IMR-90 (cell line): ENCODE measurements at regions not wholly inside any gene's neighbourhood (a gene's known extent, or its start where the extent isn't known, plus 50 kb on each side); places are given as distances from the start of the nearest gene placed in this dataset.
"Not testable (repeated sequence)": the region's sequence is repeated elsewhere in the genome, so short reads cannot be mapped to it uniquely, and the experiment has no call there.

ENCODE experiments used
- ATAC-seq: fragments of 200-7000 bp; cut with Tn5 transposase; 2 replicates; pipeline ENCODE4 v1.9.1; 2020; ENCODE audit warnings: low read depth, mild to moderate bottlenecking, moderate library complexity
- BruUV-seq: library from RNA; stranded (reverse); fragments of 400-500 nt; replicated peaks from 2 replicates; lab custom pipeline; 2021; lab: Mats Ljungman, UMichigan
- CTCF ChIA-PET: fragments of 300-600 bp; formaldehyde crosslinking; extraction: SDS; loops from one replicate; lab custom pipeline; 2021; ENCODE audit warnings: antibody characterized with exemption; lab: Yijun Ruan, JAX
- POLR2A ChIA-PET: fragments of 300-600 bp; sonication (Branson Sonifier 250); formaldehyde crosslinking; loops from one replicate; lab custom pipeline; 2022; ENCODE audit warnings: antibody characterized with exemption; ENCODE audit not compliant: unreplicated experiment; lab: Charles Lee
- DNase-seq: peaks from one replicate; pipeline ENCODE4 v3.0.0; 2013
- H2AFZ ChIP-seq: replicated peaks from 2 replicates; pipeline ENCODE3; 2013; ENCODE audit warnings: low read length, mild to moderate bottlenecking; ENCODE audit not compliant: poor library complexity
- H2AK5ac ChIP-seq: 2 replicates; pipeline ENCODE4 v1.6.1; 2013; ENCODE audit warnings: low read depth, low read length, inconsistent platforms
- H2AK9ac ChIP-seq: replicated peaks from 2 replicates; pipeline ENCODE3; 2013; ENCODE audit warnings: mild to moderate bottlenecking, low read depth, low read length, moderate library complexity; ENCODE audit not compliant: poor library complexity
- H2BK120ac ChIP-seq: 2 replicates; pipeline ENCODE4 v1.6.1; 2013; ENCODE audit warnings: low read depth, low read length, inconsistent platforms
- H2BK15ac ChIP-seq: 3 replicates; pipeline ENCODE4 v1.6.1; 2013; ENCODE audit warnings: low read depth, low read length, inconsistent platforms
- H2BK20ac ChIP-seq: 2 replicates; pipeline ENCODE4 v1.6.1; 2013; ENCODE audit warnings: low read depth, mild to moderate bottlenecking, inconsistent platforms, low read length, moderate library complexity
- H2BK5ac ChIP-seq: 2 replicates; pipeline ENCODE4 v1.6.1; 2013; ENCODE audit warnings: mild to moderate bottlenecking, low read depth, low read length, inconsistent platforms; ENCODE audit not compliant: poor library complexity, severe bottlenecking
- H3K14ac ChIP-seq: replicated peaks from 2 replicates; pipeline ENCODE4 v1.6.1; 2013; ENCODE audit warnings: low read depth, low read length, inconsistent platforms
- H3K18ac ChIP-seq: 2 replicates; pipeline ENCODE4 v1.6.1; 2013; ENCODE audit warnings: low read depth, low read length, control low read depth
- H3K23ac ChIP-seq: 2 replicates; pipeline ENCODE4 v1.6.1; 2013; ENCODE audit warnings: low read depth, low read length, inconsistent platforms
- H3K27ac ChIP-seq: 2 replicates; pipeline ENCODE4 v1.5.1; 2013; ENCODE audit warnings: mild to moderate bottlenecking, control low read depth, low read length; ENCODE audit not compliant: insufficient read depth
- H3K27me3 ChIP-seq: 2 replicates; pipeline ENCODE4 v1.6.1; 2013; ENCODE audit warnings: low read length; ENCODE audit not compliant: control insufficient read depth, insufficient read depth
- H3K36me3 ChIP-seq: 2 replicates; pipeline ENCODE4 v1.6.1; 2013; ENCODE audit warnings: low read length, mixed read lengths; ENCODE audit not compliant: control insufficient read depth, insufficient read depth
- H3K4ac ChIP-seq: 2 replicates; pipeline ENCODE4 v1.6.1; 2013; ENCODE audit warnings: low read depth, low read length, inconsistent platforms
- H3K4me1 ChIP-seq: 2 replicates; pipeline ENCODE4 v1.6.1; 2013; ENCODE audit warnings: low read length, mixed read lengths; ENCODE audit not compliant: control insufficient read depth, insufficient read depth
- H3K4me2 ChIP-seq: 2 replicates; pipeline ENCODE4 v1.6.1; 2013; ENCODE audit warnings: low read depth, mild to moderate bottlenecking, control low read depth, low read length, moderate library complexity
- H3K4me3 ChIP-seq: 2 replicates; pipeline ENCODE4 v1.5.1; 2013; ENCODE audit warnings: low read depth, mild to moderate bottlenecking, control low read depth, low read length, moderate library complexity; ENCODE audit not compliant: insufficient read depth
- H3K56ac ChIP-seq: 2 replicates; pipeline ENCODE4 v1.6.1; 2013; ENCODE audit warnings: low read length, inconsistent platforms; ENCODE audit not compliant: insufficient read depth; ENCODE audit errors: extremely low read depth
- H3K79me1 ChIP-seq, 2 experiments: 2 replicates each; pipeline ENCODE4 v1.6.1; 2013; ENCODE audit warnings: low read length in 2 of 2, inconsistent platforms in 1 of 2, low read depth in 1 of 2
- H3K9ac ChIP-seq: 2 replicates; pipeline ENCODE4 v1.6.1; 2013; ENCODE audit warnings: low read depth, low read length, control low read depth
- H3K9me1 ChIP-seq: 2 replicates; pipeline ENCODE4 v1.6.1; 2013; ENCODE audit warnings: low read length, inconsistent platforms; ENCODE audit not compliant: insufficient read depth
- H3K9me3 ChIP-seq: 2 replicates; pipeline ENCODE4 v1.6.1; 2013; ENCODE audit warnings: low read length; ENCODE audit not compliant: control insufficient read depth, insufficient read depth
- H4K20me1 ChIP-seq: 2 replicates; pipeline ENCODE4 v1.6.1; 2013; ENCODE audit warnings: low read length, inconsistent platforms; ENCODE audit not compliant: insufficient read depth
- H4K5ac ChIP-seq: 2 replicates; pipeline ENCODE4 v1.6.1; 2013; ENCODE audit warnings: mild to moderate bottlenecking, low read depth, low read length, control low read depth
- H4K8ac ChIP-seq, 2 experiments: 2 replicates each; pipeline ENCODE4 v1.6.1; 2013; ENCODE audit warnings: low read depth in 2 of 2, low read length in 2 of 2, control low read depth in 1 of 2, inconsistent platforms in 1 of 2
- H4K91ac ChIP-seq: 2 replicates; pipeline ENCODE4 v1.6.1; 2013; ENCODE audit warnings: low read depth, low read length, inconsistent platforms; ENCODE audit not compliant: insufficient read depth
- WGBS, 2 experiments: methylation state at CpG; one replicate each; pipeline versions ENCODE4 v1.1.5 to v1.1.7; 2013; ENCODE audit warnings: missing lambda C conversion rate in 2 of 2; ENCODE audit not compliant: insufficient read length in 1 of 2; ENCODE audit errors: extremely low coverage in 2 of 2; 5-methylcytosine and 5-hydroxymethylcytosine counted together
- dilution Hi-C: fragments of 300-500 bp; cut with HindIII; formaldehyde crosslinking; loops from one replicate; pipeline ENCODE4 v1.14.3; 2018; ENCODE audit warnings: low sequenced_read_pairs; ENCODE audit not compliant: unreplicated experiment
- in situ Hi-C: fragments of 300-500 bp; cut with MboI; formaldehyde crosslinking; loops from 3 replicates; pipeline ENCODE4 v1.14.3; 2019; ENCODE audit warnings: low sequenced_read_pairs, inconsistent platforms, mixed read lengths
- intact Hi-C: fragments of 100-400 bp; cut with micrococcal nuclease; formaldehyde crosslinking; loops from 2 replicates; pipeline ENCODE4 v1.10.0; 2022

- 0 out of 2 replicates have a peak overlapping the region, but pooled peaks have one; percentile 71 for H3K14ac ChIP-seq
- intact Hi-C loops, H3K27ac ChIP-seq, H3K56ac ChIP-seq, H2AK9ac ChIP-seq, BruUV-seq, H4K20me1 ChIP-seq, H4K8ac ChIP-seq, CTCF ChIA-PET, dilution Hi-C loops, in situ Hi-C loops, H3K23ac ChIP-seq, DNase-seq, H3K4me3 ChIP-seq, H2AFZ ChIP-seq, H3K9me3 ChIP-seq, ATAC-seq, H3K27me3 ChIP-seq, POLR2A ChIA-PET, H3K9ac ChIP-seq, H4K5ac ChIP-seq, H2BK5ac ChIP-seq, H3K4me2 ChIP-seq, H3K36me3 ChIP-seq, H3K18ac ChIP-seq: not testable (repeated sequence)
- H2BK15ac ChIP-seq: peak overlapping the region; percentile 75; the same call in 2 of the 3 replicates
- H3K79me1 ChIP-seq: peaks cover 0 to 20% of the 10 kb centered on the region in 2 experiments; a peak in 2 of 4 replicates
- peaks cover 24% of the 10 kb centered on the region for H3K9me1 ChIP-seq
- H4K91ac ChIP-seq: peak overlapping the region; percentile 60; the same call in 1 of the 2 replicates
- H2BK20ac ChIP-seq: peak overlapping the region; percentile 49; the same call in 1 of the 2 replicates
- H2BK120ac ChIP-seq: peak overlapping the region; percentile 76
- 90% methylated on average over 5 of the region's 10 CpGs; no CpG with 5 or more reads in 1 of the 2 experiments for WGBS, 2 experiments
- H3K4ac ChIP-seq: peak overlapping the region; percentile 66; the same call in 1 of the 2 replicates
- peak overlapping the region; percentile 70 for H2AK5ac ChIP-seq
- peaks cover 32% of the 10 kb centered on the region for H3K4me1 ChIP-seq
Observed at GRCh38 chr16:86351785-86352139, 158.6 kb upstream of the FOXF1 start.
